ENCODE measurements at regions not wholly inside any gene's neighbourhood (a gene's known extent, or its start where the extent isn't known, plus 50 kb on each side); places are given as distances from the start of the nearest gene placed in this dataset.

GRCh38 chr6:82608781-82609180 is 245.2 kb downstream of the TPBG start:
- no peak for TF ChIP-seq EZH2phosphoT487 (IDR thresholded peaks at IDR 0.05; ENCODE audit: insufficient read depth, low read depth)
- TF ChIP-seq EZH2 (IDR thresholded peaks at IDR 0.05; ENCODE audit: insufficient read depth, poor library complexity, severe bottlenecking): no peak

Data from GM23248 (cell line).